ENCODE measurements at regions not wholly inside any gene's neighbourhood (a gene's known extent, or its start where the extent isn't known, plus 50 kb on each side); places are given as distances from the start of the nearest gene placed in this dataset.

GRCh38 chr10:65292551-65292950 lies 1633.3 kb upstream of the LRRTM3 start:
- TF ChIP-seq CTCF (IDR thresholded peaks at IDR 0.05) = no peak
- TF ChIP-seq POLR2A (IDR thresholded peaks at IDR 0.05) = no peak

All from body of pancreas (tissue), 4 donors.